GM12878 (cell line): ENCODE measurements at regions not wholly inside any gene's neighbourhood (a gene's known extent, or its start where the extent isn't known, plus 50 kb on each side); places are given as distances from the start of the nearest gene placed in this dataset.
A peak's percentile ranks its signal among the peaks of the same experiment; 100 is the strongest.

ENCODE experiments used
- ATAC-seq: fragments of 200-7000 bp; cut with Tn5 transposase; 3 replicates; pipeline ENCODE4 v1.9.1; 2020; ENCODE audit warnings: mild to moderate bottlenecking, moderate library complexity
- BruUV-seq: library from RNA; stranded (reverse); fragments of 400-500 nt; replicated peaks from 2 replicates; lab custom pipeline; 2021; lab: Mats Ljungman, UMichigan
- CTCF ChIA-PET: fragments of 300-600 bp; sonication (Branson Sonifier 250); formaldehyde crosslinking; extraction: SDS; loops from one replicate; lab custom pipeline; 2021; ENCODE audit warnings: inconsistent platforms; lab: Yijun Ruan, JAX
- POLR2A ChIA-PET: fragments of 350-600 bp; formaldehyde crosslinking; extraction: SDS; loops from one replicate; lab custom pipeline; 2021; ENCODE audit warnings: inconsistent platforms; lab: Charles Lee
- RAD21 ChIA-PET: fragments of 300-600 bp; sonication (Branson Sonifier 250); formaldehyde crosslinking; loops from one replicate; lab custom pipeline; 2023; ENCODE audit warnings: antibody characterized with exemption; ENCODE audit not compliant: unreplicated experiment; lab: Charles Lee
- SMC1A ChIA-PET: fragments of 300-600 bp; sonication (Branson Sonifier 250); formaldehyde crosslinking; loops from one replicate; lab custom pipeline; 2023; ENCODE audit not compliant: unreplicated experiment, uncharacterized antibody; lab: Charles Lee
- DNase-seq: peaks from one replicate; pipeline ENCODE4 v3.0.0-alpha.2; 2011; ENCODE audit warnings: low read depth, low spot score
- FAIRE-seq: peaks from 3 replicates; lab custom pipeline; 2011; peaks lifted over from hg19 to GRCh38; lab: Jason Lieb, UNC
- H2AFZ ChIP-seq: 2 replicates; pipeline ENCODE4 v1.6.0; 2011; ENCODE audit warnings: low read depth, low read length, control low read depth; ENCODE audit not compliant: control insufficient read depth
- H3K27ac ChIP-seq: 2 replicates; pipeline ENCODE4 v1.5.1; 2011; ENCODE audit warnings: control low read depth; ENCODE audit not compliant: control insufficient read depth, insufficient read depth
- H3K27me3 ChIP-seq, 2 experiments: replicated peaks in 1 of 2; 2 replicates each; pipeline versions ENCODE4 v1.6.0 to v1.6.1; 2011; ENCODE audit warnings: low read length in 1 of 2; ENCODE audit not compliant: control insufficient read depth in 2 of 2, insufficient read depth in 2 of 2
- H3K36me3 ChIP-seq, 2 experiments: 2 replicates each; pipeline ENCODE4 v1.5.1; 2011; ENCODE audit warnings: low read length in 1 of 2; ENCODE audit not compliant: control insufficient read depth in 2 of 2, insufficient read depth in 2 of 2
- H3K4me1 ChIP-seq: 2 replicates; pipeline ENCODE4 v1.6.1; 2011; ENCODE audit warnings: mild to moderate bottlenecking, low read length, moderate library complexity, mixed read lengths; ENCODE audit not compliant: control insufficient read depth, insufficient read depth
- H3K4me2 ChIP-seq: 2 replicates; pipeline ENCODE4 v1.6.0; 2011; ENCODE audit warnings: control low read depth; ENCODE audit not compliant: control insufficient read depth, insufficient read depth
- H3K4me3 ChIP-seq: fragments of 200-600 bp; sonication (generic); 2 replicates; pipeline ENCODE4 v1.5.1; 2016
- H3K79me2 ChIP-seq: 2 replicates; pipeline ENCODE4 v1.6.0; 2011; ENCODE audit warnings: low read length; ENCODE audit not compliant: control insufficient read depth, insufficient read depth
- H3K9ac ChIP-seq: 2 replicates; pipeline ENCODE4 v1.8.0; 2011; ENCODE audit warnings: low read length, control low read depth, mixed read lengths; ENCODE audit not compliant: control insufficient read depth, insufficient read depth
- H3K9me3 ChIP-seq: replicated peaks from 3 replicates; pipeline ENCODE4 v1.5.1; 2011; ENCODE audit warnings: mild to moderate bottlenecking, low read length; ENCODE audit not compliant: control insufficient read depth, insufficient read depth
- H4K20me1 ChIP-seq: 2 replicates; pipeline ENCODE4 v1.6.0; 2011; ENCODE audit not compliant: control insufficient read depth, insufficient read depth
- HCFC1 ChIP-seq: fragments of 150-350 bp; IDR thresholded peaks from 2 replicates; pipeline ENCODE4 v1.6.1; 2014; ENCODE audit warnings: low read length
- NKRF ChIP-seq: fragments of 450-650 bp; conservative IDR thresholded peaks from 2 replicates; pipeline ENCODE4 v1.6.1; 2017; ENCODE audit warnings: mild to moderate bottlenecking, moderate library complexity
- PKNOX1 ChIP-seq: fragments of 450-650 bp; IDR thresholded peaks from 2 replicates; pipeline ENCODE4 v1.6.1; 2016; ENCODE audit warnings: mild to moderate bottlenecking
- RB1 ChIP-seq: fragments of 450-650 bp; formaldehyde crosslinking; IDR thresholded peaks from 2 replicates; pipeline ENCODE4 v1.6.1; 2017; ENCODE audit warnings: mild to moderate bottlenecking, borderline replicate concordance
- REST ChIP-seq: IDR thresholded peaks from 2 replicates; pipeline ENCODE4 v1.6.1; 2012; ENCODE audit warnings: mild to moderate bottlenecking, low read depth, low read length
- STAT3 ChIP-seq: IDR thresholded peaks from 2 replicates; pipeline ENCODE4 v1.6.1; 2011; ENCODE audit warnings: low read depth, low read length, improper control_type of control experiment
- WGBS: methylation state at CpG from one replicate; pipeline ENCODE4 v1.1.6; 2016; ENCODE audit warnings: low lambda C conversion rate; ENCODE audit not compliant: insufficient replicate concordance, insufficient coverage; ENCODE audit errors: missing lambda C conversion rate; 5-methylcytosine and 5-hydroxymethylcytosine counted together
- in situ Hi-C: fragments of 300-500 bp; cut with MboI; formaldehyde crosslinking; loops from 9 replicates; pipeline ENCODE4 v1.14.3; 2018; ENCODE audit warnings: mixed read lengths
- intact Hi-C: fragments of 100-400 bp; cut with micrococcal nuclease; formaldehyde crosslinking; loops from one replicate; pipeline ENCODE4 v1.14.2; 2022; ENCODE audit not compliant: unreplicated experiment

- in situ Hi-C loops (no loop called here), intact Hi-C loops (no loop called here)
- ChIA-PET POLR2A (no interaction called here), RAD21 (no interaction called here), SMC1A (no interaction called here), CTCF (no interaction called here)
- Histone ChIP-seq H3K4me2 (no peak overlapping the region), H3K36me3 (no peaks in the 10 kb centered on the region), H2AFZ (no peak overlapping the region), H3K9me3 (no peaks in the 10 kb centered on the region), H3K4me1 (no peaks in the 10 kb centered on the region), H3K27ac (no peak overlapping the region), H3K27me3 (no peaks in the 10 kb centered on the region; a peak in 1 of 4 replicates), H3K79me2 (no peaks in the 10 kb centered on the region), H3K4me3 (no peak overlapping the region), H3K9ac (no peak overlapping the region)
- FAIRE-seq, result no peak
- WGBS, result 20% methylated on average over 10 of the region's 10 CpGs
- DNase-seq, result no peak
- TF ChIP-seq HCFC1, result no peak
- TF ChIP-seq, all 136 proteins: peak for 0
- ATAC-seq, result no peak
- BruUV-seq, result no TSS peak
- H4K20me1 ChIP-seq, result no peaks in the 10 kb centered on the region; the same call in 1 of the 2 replicates
These were observed 150.9 kb downstream of the MRM1 start for GRCh38 chr17:36752096-36752888.

GRCh38 chr17:36755586-36755985 lies 154.2 kb downstream of the MRM1 start:
- CTCF ChIA-PET, result interaction anchor here (1.1 to 2.8 kb wide), 5 partner anchors 127 to 389 kb away, joined by 3 to 13 read pairs (median 3); partner anchors contain the start of gene MRM1
- TF ChIP-seq PKNOX1, result no peak
- no peak for TF ChIP-seq RB1
- no peak for TF ChIP-seq NKRF
- no peak for TF ChIP-seq REST
- TF ChIP-seq STAT3, result no peak

More at GRCh38 chr17:36755586-36755985, 154.2 kb downstream of the MRM1 start:
- Histone ChIP-seq H4K20me1 (no peaks in the 10 kb centered on the region; the same call in 1 of the 2 replicates), H3K9me3 (no peaks in the 10 kb centered on the region), H3K79me2 (no peaks in the 10 kb centered on the region), H3K4me1 (no peaks in the 10 kb centered on the region), H3K36me3 (no peaks in the 10 kb centered on the region), H3K4me2 (no peak overlapping the region), H3K27me3 (no peaks in the 10 kb centered on the region; a peak in 1 of 4 replicates), H3K27ac (no peak overlapping the region), H2AFZ (no peak overlapping the region), H3K4me3 (no peak overlapping the region), H3K9ac (no peak overlapping the region)
- RAD21 ChIA-PET, result interaction anchor here (1.1 kb wide), 2 partner anchors 100 to 484 kb away, joined by 3 to 4 read pairs; no protein-coding TSS in a partner anchor
- no peak for DNase-seq
- SMC1A ChIA-PET, result interaction anchor here (1.0 kb wide), 1 partner anchor 129 kb away, joined by 3 read pairs; no protein-coding TSS in a partner anchor
- intact Hi-C loops (loop anchor here (5.0 kb wide), 1 partner anchor 128 kb away; no protein-coding TSS in a partner anchor), in situ Hi-C loops (no loop called here)
- no peak for FAIRE-seq
- no TSS peak for BruUV-seq
- WGBS, result 31% methylated on average over 10 of the region's 10 CpGs
- POLR2A ChIA-PET, result no interaction called here
- peak; percentile 48; the same call in 2 of the 3 replicates for ATAC-seq
